ENCODE measurements at regions not wholly inside any gene's neighbourhood (a gene's known extent, or its start where the extent isn't known, plus 50 kb on each side); places are given as distances from the start of the nearest gene placed in this dataset.

GRCh38 chrX:69366183-69366582 lies 137.9 kb upstream of the NALF2 start:
- no peak for FAIRE-seq
- DNase-seq (ENCODE audit: low read depth, low spot score), result no peak
- POLR2A ChIA-PET, result no interaction called here
- RAD21 ChIA-PET (ENCODE audit: unreplicated experiment), result no interaction called here
- no peak overlapping the region for H3K9ac ChIP-seq (ENCODE audit: control insufficient read depth, insufficient read depth, low read length)
- 0% methylated on average over 1 of the region's 2 CpGs for WGBS (ENCODE audit: insufficient coverage, insufficient replicate concordance, low lambda C conversion rate, missing lambda C conversion rate)
- H2AFZ ChIP-seq (ENCODE audit: control insufficient read depth, low read depth, low read length), result no peak overlapping the region
- no peak overlapping the region for H3K27ac ChIP-seq (ENCODE audit: control insufficient read depth, insufficient read depth)
- H3K4me3 ChIP-seq, result no peak overlapping the region
- CTCF ChIA-PET, result no interaction called here
- intact Hi-C loops (cut with micrococcal nuclease; ENCODE audit: unreplicated experiment), result no loop called here
- no peak for ATAC-seq
- SMC1A ChIA-PET (ENCODE audit: uncharacterized antibody, unreplicated experiment), result no interaction called here
- H3K27me3 ChIP-seq (replicated peaks in 1 of 2; ENCODE audit: control insufficient read depth in 2 of 2, insufficient read depth in 2 of 2, low read length in 1 of 2), result no peaks in the 10 kb centered on the region
- in situ Hi-C loops (cut with MboI), result no loop called here
- H3K9me3 ChIP-seq (replicated peaks; ENCODE audit: control insufficient read depth, insufficient read depth, low read length), result no peaks in the 10 kb centered on the region
- H4K20me1 ChIP-seq (ENCODE audit: control insufficient read depth, insufficient read depth), result no peaks in the 10 kb centered on the region
- H3K4me2 ChIP-seq (ENCODE audit: control insufficient read depth, insufficient read depth), result no peak overlapping the region
- H3K4me1 ChIP-seq (ENCODE audit: control insufficient read depth, insufficient read depth, low read length), result no peaks in the 10 kb centered on the region
- no TSS peak for BruUV-seq (replicated peaks)
- no peak for TF ChIP-seq NRF1 (conservative IDR thresholded peaks at IDR 0.05; ENCODE audit: low read depth, low read length)
- TF ChIP-seq MEF2B (IDR thresholded peaks at IDR 0.05; ENCODE audit: partially characterized antibody, poor library complexity, severe bottlenecking), result no peak
- TF ChIP-seq WRNIP1 (IDR thresholded peaks at IDR 0.05; ENCODE audit: borderline replicate concordance, low read depth, low read length), result no peak
- TF ChIP-seq PKNOX1 (IDR thresholded peaks at IDR 0.05), result no peak
- no peak for TF ChIP-seq ATF3 (IDR thresholded peaks at IDR 0.05; ENCODE audit: borderline replicate concordance, extremely low read depth, low read depth, low read length)
- TF ChIP-seq CTCF (IDR thresholded peaks at IDR 0.05 in 2 of 3, conservative IDR thresholded peaks at IDR 0.05 in 1 of 3; ENCODE audit: control insufficient read depth in 2 of 3, extremely low read depth in 1 of 3, insufficient read depth in 1 of 3, low read depth in 3 of 3, low read length in 3 of 3), result no peak
- no peak for TF ChIP-seq KAT2A (conservative IDR thresholded peaks at IDR 0.05; ENCODE audit: control insufficient read depth, low read depth, low read length)
- TF ChIP-seq, protein P1, sequence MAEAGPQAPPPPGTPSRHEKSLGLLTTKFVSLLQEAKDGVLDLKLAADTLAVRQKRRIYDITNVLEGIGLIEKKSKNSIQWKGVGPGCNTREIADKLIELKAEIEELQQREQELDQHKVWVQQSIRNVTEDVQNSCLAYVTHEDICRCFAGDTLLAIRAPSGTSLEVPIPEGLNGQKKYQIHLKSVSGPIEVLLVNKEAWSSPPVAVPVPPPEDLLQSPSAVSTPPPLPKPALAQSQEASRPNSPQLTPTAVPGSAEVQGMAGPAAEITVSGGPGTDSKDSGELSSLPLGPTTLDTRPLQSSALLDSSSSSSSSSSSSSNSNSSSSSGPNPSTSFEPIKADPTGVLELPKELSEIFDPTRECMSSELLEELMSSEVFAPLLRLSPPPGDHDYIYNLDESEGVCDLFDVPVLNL (IDR thresholded peaks at IDR 0.05; ENCODE audit: low read depth, low read length), result no peak
- TF ChIP-seq, protein P2, sequence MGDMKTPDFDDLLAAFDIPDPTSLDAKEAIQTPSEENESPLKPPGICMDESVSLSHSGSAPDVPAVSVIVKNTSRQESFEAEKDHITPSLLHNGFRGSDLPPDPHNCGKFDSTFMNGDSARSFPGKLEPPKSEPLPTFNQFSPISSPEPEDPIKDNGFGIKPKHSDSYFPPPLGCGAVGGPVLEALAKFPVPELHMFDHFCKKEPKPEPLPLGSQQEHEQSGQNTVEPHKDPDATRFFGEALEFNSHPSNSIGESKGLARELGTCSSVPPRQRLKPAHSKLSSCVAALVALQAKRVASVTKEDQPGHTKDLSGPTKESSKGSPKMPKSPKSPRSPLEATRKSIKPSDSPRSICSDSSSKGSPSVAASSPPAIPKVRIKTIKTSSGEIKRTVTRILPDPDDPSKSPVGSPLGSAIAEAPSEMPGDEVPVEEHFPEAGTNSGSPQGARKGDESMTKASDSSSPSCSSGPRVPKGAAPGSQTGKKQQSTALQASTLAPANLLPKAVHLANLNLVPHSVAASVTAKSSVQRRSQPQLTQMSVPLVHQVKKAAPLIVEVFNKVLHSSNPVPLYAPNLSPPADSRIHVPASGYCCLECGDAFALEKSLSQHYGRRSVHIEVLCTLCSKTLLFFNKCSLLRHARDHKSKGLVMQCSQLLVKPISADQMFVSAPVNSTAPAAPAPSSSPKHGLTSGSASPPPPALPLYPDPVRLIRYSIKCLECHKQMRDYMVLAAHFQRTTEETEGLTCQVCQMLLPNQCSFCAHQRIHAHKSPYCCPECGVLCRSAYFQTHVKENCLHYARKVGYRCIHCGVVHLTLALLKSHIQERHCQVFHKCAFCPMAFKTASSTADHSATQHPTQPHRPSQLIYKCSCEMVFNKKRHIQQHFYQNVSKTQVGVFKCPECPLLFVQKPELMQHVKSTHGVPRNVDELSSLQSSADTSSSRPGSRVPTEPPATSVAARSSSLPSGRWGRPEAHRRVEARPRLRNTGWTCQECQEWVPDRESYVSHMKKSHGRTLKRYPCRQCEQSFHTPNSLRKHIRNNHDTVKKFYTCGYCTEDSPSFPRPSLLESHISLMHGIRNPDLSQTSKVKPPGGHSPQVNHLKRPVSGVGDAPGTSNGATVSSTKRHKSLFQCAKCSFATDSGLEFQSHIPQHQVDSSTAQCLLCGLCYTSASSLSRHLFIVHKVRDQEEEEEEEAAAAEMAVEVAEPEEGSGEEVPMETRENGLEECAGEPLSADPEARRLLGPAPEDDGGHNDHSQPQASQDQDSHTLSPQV (IDR thresholded peaks at IDR 0.05), result no peak
- no peak for TF ChIP-seq NR2F1 (conservative IDR thresholded peaks at IDR 0.05)
- TF ChIP-seq GATAD2B (conservative IDR thresholded peaks at IDR 0.05; ENCODE audit: low read depth), result no peak
- no peaks in the 10 kb centered on the region for H3K36me3 ChIP-seq (ENCODE audit: control insufficient read depth in 2 of 2, insufficient read depth in 2 of 2, low read length in 1 of 2)
- no peaks in the 10 kb centered on the region for H3K79me2 ChIP-seq (ENCODE audit: control insufficient read depth, insufficient read depth, low read length)
